ENCODE measurements at regions not wholly inside any gene's neighbourhood (a gene's known extent, or its start where the extent isn't known, plus 50 kb on each side); places are given as distances from the start of the nearest gene placed in this dataset.

GRCh38 chr3:106008766-106009165 lies 140.0 kb upstream of the CBLB start:
- no peak for TF ChIP-seq CTCF (IDR thresholded peaks at IDR 0.05; ENCODE audit: insufficient read depth, low read depth, low read length)
- ChIA-PET POLR2A (no interaction called here), CTCF (no interaction called here)
- no peaks in the 10 kb centered on the region for H3K36me3 ChIP-seq (ENCODE audit: control insufficient read depth, insufficient read depth, low read length)
- no peak for DNase-seq (ENCODE audit: low read depth)
- H3K27me3 ChIP-seq (ENCODE audit: control insufficient read depth, insufficient read depth, low read length): no peaks in the 10 kb centered on the region
- H3K4me3 ChIP-seq (ENCODE audit: low read depth, low read length): no peak overlapping the region

- Histone ChIP-seq H3K4me3 (ENCODE audit: low read depth, low read length) (no peak overlapping the region), H3K36me3 (ENCODE audit: control insufficient read depth, insufficient read depth, low read length) (no peaks in the 10 kb centered on the region), H3K27me3 (ENCODE audit: control insufficient read depth, insufficient read depth, low read length) (no peaks in the 10 kb centered on the region)
- TF ChIP-seq CTCF (IDR thresholded peaks at IDR 0.05; ENCODE audit: insufficient read depth, low read depth, low read length): no peak
- POLR2A ChIA-PET: no interaction called here
- CTCF ChIA-PET: no interaction called here
- no peak for DNase-seq (ENCODE audit: low read depth)
Measured at GRCh38 chr3:106010829-106011228, 142.0 kb upstream of the CBLB start.

- no peaks in the 10 kb centered on the region for H3K36me3 ChIP-seq (ENCODE audit: control insufficient read depth, insufficient read depth, low read length)
- CTCF ChIA-PET: interaction anchor here (0.7 to 1.7 kb wide), 2 partner anchors 16 to 202 kb away, joined by 3 to 5 read pairs; no protein-coding TSS in a partner anchor
- H3K27me3 ChIP-seq (ENCODE audit: control insufficient read depth, insufficient read depth, low read length): no peaks in the 10 kb centered on the region
- peak; percentile 93 for DNase-seq (ENCODE audit: low read depth)
- no peak overlapping the region for H3K4me3 ChIP-seq (ENCODE audit: low read depth, low read length)
- POLR2A ChIA-PET: interaction anchor here (0.5 kb wide), 1 partner anchor 49 kb away, joined by 4 read pairs; no protein-coding TSS in a partner anchor
- no peak for TF ChIP-seq CTCF (IDR thresholded peaks at IDR 0.05; ENCODE audit: insufficient read depth, low read depth, low read length)
Measured at GRCh38 chr3:106013971-106014370, 145.2 kb upstream of the CBLB start.

GRCh38 chr3:106014518-106014917 lies 145.7 kb upstream of the CBLB start:
- Histone ChIP-seq H3K27me3 (ENCODE audit: control insufficient read depth, insufficient read depth, low read length) (no peaks in the 10 kb centered on the region), H3K36me3 (ENCODE audit: control insufficient read depth, insufficient read depth, low read length) (no peaks in the 10 kb centered on the region), H3K4me3 (ENCODE audit: low read depth, low read length) (no peak overlapping the region)
- no peak for TF ChIP-seq CTCF (IDR thresholded peaks at IDR 0.05; ENCODE audit: insufficient read depth, low read depth, low read length)
- POLR2A ChIA-PET: interaction anchor here (0.5 to 0.6 kb wide), 2 partner anchors 9 to 49 kb away, joined by 3 to 4 read pairs; no protein-coding TSS in a partner anchor
- no peak for DNase-seq (ENCODE audit: low read depth)
- CTCF ChIA-PET: interaction anchor here (1.7 kb wide), 1 partner anchor 17 kb away, joined by 5 read pairs; no protein-coding TSS in a partner anchor

- TF ChIP-seq CTCF (IDR thresholded peaks at IDR 0.05; ENCODE audit: insufficient read depth, low read depth, low read length): no peak
- ChIA-PET CTCF (interaction anchor here (1.7 kb wide), 1 partner anchor 17 kb away, joined by 5 read pairs; no protein-coding TSS in a partner anchor), POLR2A (interaction anchor here (0.6 kb wide), 1 partner anchor 8 kb away, joined by 3 read pairs; no protein-coding TSS in a partner anchor)
- no peak for DNase-seq (ENCODE audit: low read depth)
- Histone ChIP-seq H3K4me3 (ENCODE audit: low read depth, low read length) (no peak overlapping the region), H3K36me3 (ENCODE audit: control insufficient read depth, insufficient read depth, low read length) (no peaks in the 10 kb centered on the region), H3K27me3 (ENCODE audit: control insufficient read depth, insufficient read depth, low read length) (no peaks in the 10 kb centered on the region)
Measured at GRCh38 chr3:106014971-106015370, 146.2 kb upstream of the CBLB start.
